Adrenal gland (tissue), 9 donors: ENCODE measurements at regions not wholly inside any gene's neighbourhood (a gene's known extent, or its start where the extent isn't known, plus 50 kb on each side); places are given as distances from the start of the nearest gene placed in this dataset.

ENCODE experiments used
- DNase-seq, 7 donors: peaks; one replicate each; pipeline ENCODE4 v3.0.0-alpha.2; 2019 to 2020
- H3K27ac ChIP-seq, 5 donors: fragments of 200-600 bp; sonication (generic) in 4 of 5; 1 replicate in 3 of 5; 2 replicates in 2 of 5; pipeline versions ENCODE4 v1.5.1 to v1.8.0; 2016 to 2020; ENCODE audit warnings: mild to moderate bottlenecking in 1 of 5
- H3K27me3 ChIP-seq: fragments of 200-600 bp; 2 replicates; pipeline ENCODE4 v1.8.0; 2021
- H3K36me3 ChIP-seq, 2 donors: fragments of 200-600 bp; replicated peaks in 1 of 2; 1 replicate in 1 of 2; 2 replicates in 1 of 2; pipeline versions ENCODE4 v1.5.1 to v1.8.0; 2018 to 2022
- H3K4me1 ChIP-seq, 2 donors: fragments of 200-600 bp; replicated peaks in 1 of 2; 1 replicate in 1 of 2; 2 replicates in 1 of 2; pipeline versions ENCODE4 v1.5.1 to v1.8.0; 2018 to 2021
- H3K4me3 ChIP-seq, 4 donors: fragments of 200-600 bp; sonication (generic) in 3 of 4; one replicate each; pipeline ENCODE4 v1.5.1; 2016 to 2018
- H3K9me3 ChIP-seq, 3 donors: fragments of 200-600 bp; sonication (generic) in 1 of 3; replicated peaks in 1 of 3; 1 replicate in 2 of 3; 2 replicates in 1 of 3; pipeline versions ENCODE4 v1.5.1 to v1.8.0; 2016 to 2021
- POLR2A ChIP-seq, 2 donors: fragments of 450-650 bp; IDR thresholded peaks; one replicate each; pipeline ENCODE4 v1.6.1; 2017; ENCODE audit warnings: antibody characterized with exemption in 2 of 2, mild to moderate bottlenecking in 2 of 2, moderate library complexity in 1 of 2
- WGBS, 4 donors: extraction: QIAGEN DNeasy Blood & Tissue Kit in 2 of 4; methylation state at CpG; one replicate each; pipeline versions ENCODE4 v1.1.5 to v1.1.7; 2013 to 2017; 5-methylcytosine and 5-hydroxymethylcytosine counted together
- intact Hi-C, 2 donors: fragments of 100-400 bp; cut with DNase I; formaldehyde crosslinking; loops; one replicate each; pipeline versions ENCODE4 v1.14.1 to v1.15.0; 2022 to 2023
- TF ChIP-seq, protein P1 (sequence below), 6 experiments: fragments of 450-650 bp in 4 of 6; fragments of 200-600 bp in 2 of 6; sonication (generic) in 1 of 6; IDR thresholded peaks; 1 replicate in 5 of 6; 2 replicates in 1 of 6; pipeline versions ENCODE4 v1.5.1 to v1.8.0; 2016 to 2021; ENCODE audit warnings: antibody characterized with exemption in 6 of 6, mild to moderate bottlenecking in 2 of 6, moderate library complexity in 1 of 6
- donor health status: healthy with polysubstance abuse.
- donor health status: Bipolar disorder and iron deficiency.
- donor health status: DM: yes; HTN: yes; CAD: no.
- donor health status: DM: no; HTN: no; CAD: no.
- donor health status: DM: no; HTN: no; CAD: no.

DNA sequence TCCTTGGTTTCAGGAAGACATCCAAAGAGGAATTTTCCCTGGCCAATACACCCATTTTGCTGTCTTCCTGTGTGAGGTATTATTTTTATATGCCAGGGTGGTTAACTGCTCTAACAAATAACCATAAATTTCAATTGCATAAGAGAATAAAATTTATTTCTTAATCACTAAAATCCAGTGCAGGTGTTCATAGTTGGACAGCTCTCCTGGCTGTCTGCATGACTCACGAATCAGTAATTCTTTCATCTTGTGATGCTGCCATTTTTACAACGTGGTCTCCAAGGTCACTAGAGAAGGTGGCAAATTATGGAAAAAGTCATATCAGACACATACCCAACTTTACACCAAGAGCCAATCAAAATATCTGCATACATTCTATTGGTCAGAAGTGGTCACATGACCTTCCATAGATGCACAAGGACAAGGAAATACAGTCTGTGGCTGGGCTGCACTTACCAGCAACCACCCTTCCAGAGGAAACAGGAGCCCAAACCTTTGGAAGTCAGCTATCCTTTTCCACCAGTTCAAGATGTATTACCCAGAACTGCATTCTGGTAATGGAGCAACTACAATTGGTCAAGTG, 193.5 kb upstream of the PLEKHG7 start:
- intact Hi-C loops: loop anchor here in 1 of 2 donors (10.0 kb wide), 1 partner anchor 46 kb away; no protein-coding TSS in a partner anchor
- Histone ChIP-seq H3K9me3 (no peaks in the 10 kb centered on the region), H3K36me3 (no peaks in the 10 kb centered on the region), H3K4me1 (peaks cover 4 to 14% of the 10 kb centered on the region in 2 donors), H3K27ac (no peak overlapping the region), H3K4me3 (no peak overlapping the region), H3K27me3 (no peaks in the 10 kb centered on the region)
- TF ChIP-seq POLR2A (IDR thresholded peaks at IDR 0.05): no peak
- TF ChIP-seq, protein P1, sequence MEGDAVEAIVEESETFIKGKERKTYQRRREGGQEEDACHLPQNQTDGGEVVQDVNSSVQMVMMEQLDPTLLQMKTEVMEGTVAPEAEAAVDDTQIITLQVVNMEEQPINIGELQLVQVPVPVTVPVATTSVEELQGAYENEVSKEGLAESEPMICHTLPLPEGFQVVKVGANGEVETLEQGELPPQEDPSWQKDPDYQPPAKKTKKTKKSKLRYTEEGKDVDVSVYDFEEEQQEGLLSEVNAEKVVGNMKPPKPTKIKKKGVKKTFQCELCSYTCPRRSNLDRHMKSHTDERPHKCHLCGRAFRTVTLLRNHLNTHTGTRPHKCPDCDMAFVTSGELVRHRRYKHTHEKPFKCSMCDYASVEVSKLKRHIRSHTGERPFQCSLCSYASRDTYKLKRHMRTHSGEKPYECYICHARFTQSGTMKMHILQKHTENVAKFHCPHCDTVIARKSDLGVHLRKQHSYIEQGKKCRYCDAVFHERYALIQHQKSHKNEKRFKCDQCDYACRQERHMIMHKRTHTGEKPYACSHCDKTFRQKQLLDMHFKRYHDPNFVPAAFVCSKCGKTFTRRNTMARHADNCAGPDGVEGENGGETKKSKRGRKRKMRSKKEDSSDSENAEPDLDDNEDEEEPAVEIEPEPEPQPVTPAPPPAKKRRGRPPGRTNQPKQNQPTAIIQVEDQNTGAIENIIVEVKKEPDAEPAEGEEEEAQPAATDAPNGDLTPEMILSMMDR (IDR thresholded peaks at IDR 0.05): no peak
- 32 to 49% (median 44%) methylated on average over 2 of the region's 2 CpGs for WGBS, 4 donors
- no peak for DNase-seq

DNA sequence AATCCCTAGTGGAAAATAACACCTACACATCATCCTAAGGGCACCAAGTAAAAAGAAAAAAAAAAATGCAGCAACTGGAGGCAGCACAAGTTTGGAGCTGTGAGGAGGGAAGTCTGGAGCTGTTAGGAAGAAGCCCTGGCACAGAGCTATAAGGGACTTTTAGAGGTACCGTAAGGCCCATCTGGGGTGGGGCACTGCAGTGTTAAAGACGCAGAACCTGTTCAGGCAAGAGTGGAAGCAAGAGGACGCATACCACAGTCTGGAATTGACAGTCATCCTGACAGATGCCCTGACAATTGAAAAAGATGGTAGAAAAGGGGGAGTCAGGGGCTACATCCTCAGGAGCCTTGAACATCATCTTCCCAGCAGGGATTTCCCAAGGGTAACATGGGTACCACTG, 195.9 kb upstream of the PLEKHG7 start:
- no peak overlapping the region for H3K27ac ChIP-seq
- H3K27me3 ChIP-seq: no peaks in the 10 kb centered on the region
- TF ChIP-seq, protein P1 (IDR thresholded peaks at IDR 0.05): no peak
- TF ChIP-seq POLR2A (IDR thresholded peaks at IDR 0.05): no peak
- H3K36me3 ChIP-seq: no peaks in the 10 kb centered on the region
- H3K9me3 ChIP-seq: no peaks in the 10 kb centered on the region
- no peak overlapping the region for H3K4me3 ChIP-seq
- WGBS, 4 donors: 67 to 97% (median 87%) methylated on average over 3 of the region's 3 CpGs
- DNase-seq: no peak
- intact Hi-C loops: loop anchor here in 1 of 2 donors (10.0 kb wide), 1 partner anchor 48 kb away; no protein-coding TSS in a partner anchor
- H3K4me1 ChIP-seq: peaks cover 19 to 32% of the 10 kb centered on the region in 2 donors

DNA sequence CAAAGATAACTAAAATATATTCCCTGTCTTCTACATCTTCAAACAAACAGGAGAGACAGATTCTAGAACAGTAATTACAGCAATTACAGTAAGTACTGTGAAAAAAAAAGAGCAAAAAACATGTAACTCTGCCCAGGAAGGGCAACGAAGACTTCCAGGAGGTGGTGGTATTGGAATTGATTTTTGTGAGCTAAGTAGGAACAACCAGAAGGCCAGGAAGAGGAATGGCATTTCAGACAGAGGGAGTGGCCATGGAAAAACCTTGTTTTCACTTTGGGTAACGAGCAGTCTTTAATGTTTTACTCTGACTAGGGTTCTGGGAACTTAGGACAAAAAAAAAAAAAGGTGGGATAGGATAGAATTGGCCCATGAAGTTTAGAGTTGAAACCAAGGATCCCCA, 196.3 kb upstream of the PLEKHG7 start:
- intact Hi-C loops: loop anchor here in 1 of 2 donors (10.0 kb wide), 1 partner anchor 48 kb away; no protein-coding TSS in a partner anchor
- TF ChIP-seq, protein P1 (IDR thresholded peaks at IDR 0.05): peak in 1 of 6 experiments; percentile 10
- TF ChIP-seq POLR2A (IDR thresholded peaks at IDR 0.05): no peak
- Histone ChIP-seq H3K9me3 (no peaks in the 10 kb centered on the region), H3K36me3 (no peaks in the 10 kb centered on the region), H3K27ac (peak overlapping the region in 1 of 5 donors; percentile 91), H3K27me3 (no peaks in the 10 kb centered on the region), H3K4me3 (no peak overlapping the region), H3K4me1 (peaks cover 19 to 32% of the 10 kb centered on the region in 2 donors)
- 63 to 81% (median 69%) methylated on average over 2 of the region's 2 CpGs for WGBS, 4 donors
- DNase-seq: no peak

DNA sequence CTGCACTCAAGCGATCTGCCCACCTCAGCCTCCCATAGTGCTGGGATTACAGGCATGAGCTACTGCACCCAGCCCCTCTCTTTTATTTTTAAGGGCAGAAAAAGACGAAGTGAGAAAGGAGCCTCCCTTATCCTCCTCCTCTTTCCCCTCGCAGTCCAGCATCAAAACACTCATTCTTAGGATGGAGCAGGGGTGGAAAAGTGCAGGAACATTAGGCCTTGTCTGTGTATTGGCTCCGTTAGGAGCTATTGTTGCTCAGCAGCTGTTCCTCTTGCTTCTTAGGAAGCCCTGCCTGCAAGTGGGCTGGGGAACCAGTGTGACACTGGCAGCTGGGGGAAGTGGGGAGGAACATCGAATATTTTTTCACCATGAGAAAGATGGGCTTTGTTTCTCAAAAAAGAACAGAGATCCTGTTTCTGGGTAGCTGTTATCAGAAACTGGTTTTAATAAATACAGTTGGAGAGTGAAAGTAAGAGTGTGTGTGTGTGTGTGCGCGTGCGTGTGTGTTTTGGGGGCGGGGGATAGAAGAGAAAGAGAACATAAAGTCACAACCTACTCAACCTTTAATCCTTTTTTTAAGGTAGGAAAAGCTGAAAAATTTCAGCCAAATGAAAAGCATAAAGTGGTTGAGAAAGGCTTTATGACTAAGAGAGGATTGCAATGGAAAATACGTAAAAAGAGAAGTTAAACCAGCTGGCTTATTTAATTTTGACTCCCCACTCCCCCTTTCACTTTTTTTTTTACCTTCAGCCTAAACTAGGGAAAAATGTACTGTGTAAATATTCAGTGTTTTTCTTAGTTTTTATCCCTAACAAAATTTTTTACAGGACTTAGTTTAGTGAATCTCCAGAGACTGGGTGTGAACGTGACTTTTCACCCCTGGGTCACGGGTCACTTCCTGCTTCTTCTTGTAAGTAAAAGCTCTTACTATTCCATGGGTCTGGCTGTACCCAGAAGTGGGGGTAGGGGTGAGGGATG, 197.2 kb upstream of the PLEKHG7 start:
- intact Hi-C loops: loop anchor here in 1 of 2 donors (10.0 kb wide), 1 partner anchor 49 kb away; no protein-coding TSS in a partner anchor
- 48 to 52% (median 51%) methylated on average over 12 of the region's 12 CpGs for WGBS, 4 donors
- Histone ChIP-seq H3K27me3 (no peaks in the 10 kb centered on the region), H3K36me3 (no peaks in the 10 kb centered on the region), H3K9me3 (no peaks in the 10 kb centered on the region), H3K27ac (peak overlapping the region in 4 of 5 donors; percentile 20 to 91 (median 62)), H3K4me1 (peaks cover 19 to 32% of the 10 kb centered on the region in 2 donors), H3K4me3 (peak overlapping the region in 1 of 4 donors; percentile 19)
- TF ChIP-seq, protein P1 (IDR thresholded peaks at IDR 0.05): no peak
- TF ChIP-seq POLR2A (IDR thresholded peaks at IDR 0.05): no peak
- peak in 6 of 7 donors; percentile 44 to 81 (median 60) for DNase-seq
